Keratinocyte (primary cell): ENCODE measurements at regions not wholly inside any gene's neighbourhood (a gene's known extent, or its start where the extent isn't known, plus 50 kb on each side); places are given as distances from the start of the nearest gene placed in this dataset.

ENCODE experiments used
- DNase-seq: peaks from one replicate; pipeline ENCODE4 v3.0.0-alpha.2; 2011; ENCODE audit warnings: low read depth, missing footprints, low spot score
- FAIRE-seq: peaks from 2 replicates; lab custom pipeline; 2011; peaks lifted over from hg19 to GRCh38; lab: Jason Lieb, UNC
- H2AFZ ChIP-seq: 2 replicates; pipeline ENCODE4 v1.6.0; 2012; ENCODE audit warnings: low read length, control low read depth, inconsistent platforms; ENCODE audit not compliant: control insufficient read depth
- H3K27ac ChIP-seq: 2 replicates; pipeline ENCODE4 v1.5.1; 2011; ENCODE audit warnings: low read length; ENCODE audit not compliant: control insufficient read depth, insufficient read depth
- H3K27me3 ChIP-seq: 3 replicates; pipeline ENCODE4 v1.6.0; 2011; ENCODE audit warnings: low read length; ENCODE audit not compliant: control insufficient read depth, insufficient read depth; ENCODE audit errors: extremely low read depth
- H3K36me3 ChIP-seq, 2 experiments: 2 replicates in 1 of 2; 3 replicates in 1 of 2; pipeline ENCODE4 v1.5.1; 2011; ENCODE audit warnings: low read length in 2 of 2, mild to moderate bottlenecking in 1 of 2; ENCODE audit not compliant: control insufficient read depth in 2 of 2, insufficient read depth in 2 of 2; ENCODE audit errors: extremely low read depth in 1 of 2
- H3K4me1 ChIP-seq: 3 replicates; pipeline ENCODE4 v1.5.1; 2011; ENCODE audit warnings: low read length; ENCODE audit not compliant: control insufficient read depth, insufficient read depth; ENCODE audit errors: extremely low read depth
- H3K4me2 ChIP-seq: 3 replicates; pipeline ENCODE4 v1.6.0; 2011; ENCODE audit warnings: low read depth, low read length; ENCODE audit not compliant: control insufficient read depth, insufficient read depth; ENCODE audit errors: extremely low read depth
- H3K4me3 ChIP-seq, 3 experiments: fragments of 200-600 bp in 1 of 3; sonication (generic) in 1 of 3; 2 replicates in 2 of 3; 3 replicates in 1 of 3; pipeline ENCODE4 v1.5.1; 2011 to 2016; ENCODE audit warnings: low read length in 3 of 3, mild to moderate bottlenecking in 3 of 3, control low read depth in 2 of 3, inconsistent platforms in 1 of 3, low read depth in 1 of 3, mixed read lengths in 1 of 3, mixed run types in 1 of 3, moderate library complexity in 1 of 3; ENCODE audit not compliant: control insufficient read depth in 2 of 3, insufficient read depth in 2 of 3; ENCODE audit errors: extremely low read depth in 1 of 3
- H3K79me2 ChIP-seq: 2 replicates; pipeline ENCODE4 v1.6.0; 2012; ENCODE audit warnings: low read length; ENCODE audit not compliant: control insufficient read depth, insufficient read depth
- H3K9ac ChIP-seq: 3 replicates; pipeline ENCODE4 v1.6.0; 2011; ENCODE audit warnings: low read length; ENCODE audit not compliant: control insufficient read depth, insufficient read depth; ENCODE audit errors: extremely low read depth
- H3K9me1 ChIP-seq: 3 replicates; pipeline ENCODE4 v1.6.0; 2011; ENCODE audit warnings: low read length; ENCODE audit not compliant: control insufficient read depth, insufficient read depth; ENCODE audit errors: extremely low read depth
- H3K9me3 ChIP-seq: 2 replicates; pipeline ENCODE4 v1.5.1; 2012; ENCODE audit warnings: low read depth, low read length; ENCODE audit not compliant: control insufficient read depth
- H4K20me1 ChIP-seq: 3 replicates; pipeline ENCODE4 v1.6.0; 2011; ENCODE audit warnings: low read length; ENCODE audit not compliant: control insufficient read depth, insufficient read depth; ENCODE audit errors: extremely low read depth
- CTCF ChIP-seq, 3 experiments: IDR thresholded peaks in 1 of 3; conservative IDR thresholded peaks in 1 of 3; optimal IDR thresholded peaks in 1 of 3; 2 replicates in 2 of 3; 3 replicates in 1 of 3; pipeline versions ENCODE3 to v1.5.1; 2011; ENCODE audit warnings: low read length in 3 of 3, mild to moderate bottlenecking in 3 of 3, moderate library complexity in 2 of 3, control low read depth in 1 of 3, inconsistent platforms in 1 of 3; ENCODE audit not compliant: insufficient read depth in 2 of 3; ENCODE audit errors: extremely low read depth in 1 of 3
- EZH2 ChIP-seq: IDR thresholded peaks from one replicate; pipeline ENCODE4 v1.6.1; 2012; ENCODE audit warnings: inconsistent platforms, mild to moderate bottlenecking, low read length, moderate library complexity
- dilution Hi-C: fragments of 300-500 bp; cut with MboI; formaldehyde crosslinking; loops from one replicate; pipeline ENCODE4 v1.7.0; 2020; ENCODE audit warnings: low sequenced_read_pairs; ENCODE audit not compliant: extremely low pct_ligation_motif_present

- TF ChIP-seq CTCF (optimal IDR thresholded peaks at IDR 0.05 in 1 of 3, IDR thresholded peaks at IDR 0.05 in 1 of 3, conservative IDR thresholded peaks at IDR 0.05 in 1 of 3; ENCODE audit: extremely low read depth in 1 of 3, insufficient read depth in 2 of 3, low read length in 3 of 3) (no peak), EZH2 (no peak)
- H3K4me2 ChIP-seq: no peak overlapping the region
- H3K36me3 ChIP-seq: no peaks in the 10 kb centered on the region
- DNase-seq (no peak), FAIRE-seq (no peak)
- H3K9ac ChIP-seq: no peak overlapping the region
- no peaks in the 10 kb centered on the region for H4K20me1 ChIP-seq
- no peaks in the 10 kb centered on the region for H3K9me3 ChIP-seq
- no peak overlapping the region for H2AFZ ChIP-seq
- dilution Hi-C loops: no loop called here
- H3K4me1 ChIP-seq: no peaks in the 10 kb centered on the region
- no peak overlapping the region for H3K4me3 ChIP-seq
- H3K27ac ChIP-seq: no peak overlapping the region
- H3K79me2 ChIP-seq: no peaks in the 10 kb centered on the region
- no peaks in the 10 kb centered on the region for H3K9me1 ChIP-seq
- no peaks in the 10 kb centered on the region for H3K27me3 ChIP-seq
These were observed 774.0 kb downstream of the VRK1 start for GRCh38 chr14:97571201-97571600.

- Histone ChIP-seq H3K27me3 (no peaks in the 10 kb centered on the region), H3K4me2 (no peak overlapping the region), H3K9me1 (no peaks in the 10 kb centered on the region), H3K9ac (no peak overlapping the region), H3K36me3 (no peaks in the 10 kb centered on the region), H3K4me3 (no peak overlapping the region), H2AFZ (no peak overlapping the region), H4K20me1 (no peaks in the 10 kb centered on the region), H3K9me3 (no peaks in the 10 kb centered on the region), H3K4me1 (no peaks in the 10 kb centered on the region), H3K27ac (no peak overlapping the region), H3K79me2 (no peaks in the 10 kb centered on the region)
- dilution Hi-C loops: no loop called here
- no peak for DNase-seq
- no peak for FAIRE-seq
- TF ChIP-seq CTCF (optimal IDR thresholded peaks at IDR 0.05 in 1 of 3, IDR thresholded peaks at IDR 0.05 in 1 of 3, conservative IDR thresholded peaks at IDR 0.05 in 1 of 3; ENCODE audit: extremely low read depth in 1 of 3, insufficient read depth in 2 of 3, low read length in 3 of 3) (no peak), EZH2 (no peak)
These were observed 774.8 kb downstream of the VRK1 start for GRCh38 chr14:97571866-97572555.
